GM21576 (cell line): ENCODE measurements at regions not wholly inside any gene's neighbourhood (a gene's known extent, or its start where the extent isn't known, plus 50 kb on each side); places are given as distances from the start of the nearest gene placed in this dataset.

Experiments
- ATAC-seq: cut with Tn5 transposase; IDR thresholded peaks from one replicate; pipeline ENCODE4 v1.9.1; 2021; ENCODE audit warnings: mild to moderate bottlenecking, moderate library complexity; ENCODE audit not compliant: unreplicated experiment

DNA sequence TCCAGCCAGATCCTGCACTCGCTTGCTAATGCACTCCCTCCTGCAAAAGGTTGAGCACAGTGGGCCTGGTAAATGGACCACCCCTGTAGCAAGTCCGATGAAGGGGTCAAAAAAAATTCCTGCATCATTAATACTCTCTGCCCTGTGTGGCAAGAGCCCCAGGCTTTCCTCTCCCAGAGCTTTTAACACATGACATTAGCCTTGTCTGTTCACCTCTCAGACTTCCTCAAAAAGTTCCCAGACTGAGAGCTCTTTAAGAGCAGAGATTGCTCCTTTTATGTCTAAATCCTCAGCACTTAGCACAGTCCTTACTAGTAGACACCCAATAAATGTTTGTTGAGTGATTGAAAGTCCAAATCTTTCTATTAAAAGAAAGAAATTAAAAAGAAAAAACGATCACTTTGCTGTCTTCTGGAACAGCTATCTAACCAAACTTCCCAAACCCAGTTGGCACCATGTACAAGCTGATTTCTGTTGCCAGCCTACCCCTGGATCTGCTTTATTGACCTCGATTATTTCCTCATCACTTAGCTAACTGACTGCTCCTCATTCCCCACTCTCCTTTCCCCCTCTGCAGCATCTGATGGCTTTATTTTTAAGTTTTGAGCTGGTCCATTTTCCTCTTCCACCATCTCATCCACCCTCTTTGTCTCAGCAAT is 209.8 kb downstream of the ENC1 start:
- ATAC-seq = no peak

DNA sequence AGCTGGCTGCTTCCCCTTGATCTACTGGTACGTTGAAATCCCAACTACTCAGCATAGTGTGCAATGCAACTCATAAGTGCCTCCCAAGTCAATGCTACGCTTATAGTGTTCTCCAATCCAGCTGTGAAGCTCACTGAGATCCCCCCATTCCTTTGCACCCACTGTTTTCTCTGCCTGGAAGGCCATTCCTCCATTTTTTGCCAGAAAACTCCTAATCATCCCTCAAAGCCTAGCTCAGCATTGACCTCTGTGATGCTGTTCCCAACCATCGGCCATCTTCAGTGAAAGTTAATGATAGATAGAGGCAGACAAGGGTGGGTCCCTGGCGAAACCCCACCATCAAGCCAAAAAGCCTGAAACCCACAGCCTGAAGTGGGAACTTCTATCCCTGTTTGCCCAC is 211.0 kb downstream of the ENC1 start:
- ATAC-seq = no peak

GRCh38 chr5:74428876-74429275 is 211.7 kb downstream of the ENC1 start:
- ATAC-seq = no peak

DNA sequence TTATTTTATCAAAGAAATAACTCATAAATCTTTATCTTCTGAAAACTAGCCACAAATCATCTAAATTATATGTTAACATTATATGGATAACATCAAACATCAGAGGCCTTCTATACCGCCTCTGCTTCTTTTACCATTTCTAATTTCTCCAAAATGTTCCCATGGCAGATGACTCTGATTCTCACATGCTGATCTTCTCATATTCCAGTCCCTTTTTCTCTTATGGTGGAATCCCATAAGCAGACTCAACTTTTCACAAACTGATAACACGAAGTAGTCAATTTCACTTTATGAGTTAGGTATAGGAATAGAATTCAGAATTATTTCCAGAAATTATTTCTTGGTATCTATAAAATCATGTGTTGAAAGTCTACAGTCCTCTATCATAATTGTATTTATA is 212.3 kb downstream of the ENC1 start:
- no peak for ATAC-seq

GRCh38 chr5:74426506-74426905 is 214.0 kb downstream of the ENC1 start:
- no peak for ATAC-seq

DNA sequence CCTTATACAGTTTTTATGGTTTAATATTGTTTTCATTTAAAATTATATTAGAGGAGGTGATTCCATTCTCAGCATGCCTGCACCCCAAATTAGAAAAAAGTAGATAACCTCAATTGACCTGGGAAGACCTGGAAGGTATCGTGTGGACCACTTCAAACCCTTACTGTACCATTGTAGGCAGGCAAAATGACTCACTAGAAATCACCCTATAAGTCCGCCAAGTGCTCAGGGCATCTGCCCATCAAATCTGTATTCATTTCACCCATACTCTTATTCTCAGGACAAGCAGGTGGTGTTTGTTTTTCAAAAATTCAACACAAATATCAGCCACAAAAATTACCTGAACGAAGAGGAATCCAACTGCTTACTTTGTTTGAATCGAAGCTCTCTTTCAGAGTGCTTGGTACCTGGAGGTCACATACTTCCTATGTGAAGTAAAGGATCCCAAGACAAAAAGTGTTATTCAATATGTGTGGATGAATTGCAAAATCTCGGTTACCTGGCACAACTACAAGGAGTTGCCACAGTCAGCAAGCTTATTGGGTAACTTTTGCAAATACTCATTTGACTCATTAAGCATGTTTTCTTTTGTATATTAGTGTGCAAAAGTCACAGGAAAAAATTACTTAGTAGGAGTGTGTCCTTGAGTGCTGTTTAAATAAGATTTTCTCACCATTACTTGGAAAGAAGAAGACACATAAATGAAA is 216.2 kb downstream of the ENC1 start:
- ATAC-seq = no peak

DNA sequence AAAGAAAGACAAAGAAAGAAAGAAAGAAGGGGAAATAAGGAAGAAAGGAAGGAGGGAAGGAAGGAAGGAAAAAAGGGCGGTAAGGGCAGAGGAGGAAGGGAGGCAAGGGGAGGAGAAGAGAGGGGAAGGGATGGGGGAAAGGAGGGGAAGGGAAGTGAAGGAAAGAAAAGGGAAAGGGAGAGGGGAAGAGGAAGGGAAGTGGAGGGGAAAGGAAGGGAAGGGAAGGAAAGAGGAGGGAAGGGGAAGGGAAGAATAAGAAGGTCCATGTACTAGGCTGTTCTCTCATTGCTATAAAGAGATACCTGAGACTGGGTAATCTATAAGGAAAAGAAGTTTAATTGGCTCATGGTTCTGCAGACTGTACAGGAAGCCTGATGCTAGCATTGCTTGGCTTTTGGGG is 217.1 kb downstream of the ENC1 start:
- no peak for ATAC-seq

DNA sequence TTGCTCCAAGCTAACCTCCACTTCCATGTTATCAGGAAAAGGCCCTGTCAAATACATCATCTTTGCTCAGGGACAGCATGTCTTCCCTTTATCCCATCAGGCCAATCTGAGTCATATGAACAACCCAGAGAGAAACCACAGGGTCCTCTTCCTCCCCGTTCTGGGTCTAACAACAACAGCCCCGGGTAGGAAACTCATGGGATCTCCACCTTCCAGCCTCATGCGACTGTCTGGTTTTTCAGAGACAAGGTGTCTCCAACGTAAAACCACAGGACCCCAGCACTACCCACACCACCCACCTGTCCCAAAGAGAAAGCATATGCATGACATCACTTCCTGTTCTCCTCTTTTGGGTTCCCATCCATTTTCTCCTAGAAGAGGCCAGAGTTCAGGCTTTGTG is 217.9 kb downstream of the ENC1 start:
- ATAC-seq = no peak

DNA sequence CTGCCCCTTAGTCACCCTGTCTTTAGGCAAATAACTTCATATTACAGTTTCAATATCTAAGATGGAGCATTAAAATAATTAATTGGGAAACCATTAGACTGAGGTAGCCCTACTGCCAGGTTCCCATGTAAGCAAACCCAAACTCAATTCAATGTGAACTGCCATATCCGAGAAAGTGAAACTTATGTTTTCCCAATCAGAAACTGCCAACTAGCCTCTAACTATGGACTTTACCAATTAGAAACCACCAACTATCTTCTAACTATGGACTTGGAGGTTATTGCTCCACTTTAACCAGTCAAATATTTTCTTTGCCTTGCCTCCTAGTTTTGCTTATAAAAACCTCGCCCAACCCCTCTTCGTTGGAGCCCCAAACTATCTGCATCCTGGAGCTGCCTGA is 218.5 kb downstream of the ENC1 start:
- ATAC-seq = no peak

GRCh38 chr5:74421377-74421776 is 219.2 kb downstream of the ENC1 start:
- ATAC-seq = no peak

DNA sequence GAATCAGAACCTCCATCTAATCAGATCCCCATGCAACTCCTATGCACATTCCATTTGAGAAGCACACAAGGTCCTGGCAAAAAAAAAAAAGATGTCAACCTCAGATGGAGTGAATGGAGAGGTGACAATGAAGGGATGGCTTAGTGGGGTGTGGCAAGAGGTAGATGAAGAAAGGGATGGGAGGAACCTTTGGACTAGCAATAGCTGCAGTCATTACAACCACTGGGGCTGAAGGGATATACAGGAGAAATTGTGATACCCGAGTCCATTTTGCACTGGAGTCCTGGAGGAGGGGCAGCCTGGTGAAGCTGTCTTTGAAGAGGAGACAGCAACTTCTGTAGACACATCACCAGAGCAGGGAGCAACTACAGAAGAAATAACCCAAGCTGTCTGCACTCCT is 219.6 kb downstream of the ENC1 start:
- no peak for ATAC-seq

- no peak for ATAC-seq
These were observed 220.3 kb downstream of the ENC1 start for GRCh38 chr5:74420220-74420619.

DNA sequence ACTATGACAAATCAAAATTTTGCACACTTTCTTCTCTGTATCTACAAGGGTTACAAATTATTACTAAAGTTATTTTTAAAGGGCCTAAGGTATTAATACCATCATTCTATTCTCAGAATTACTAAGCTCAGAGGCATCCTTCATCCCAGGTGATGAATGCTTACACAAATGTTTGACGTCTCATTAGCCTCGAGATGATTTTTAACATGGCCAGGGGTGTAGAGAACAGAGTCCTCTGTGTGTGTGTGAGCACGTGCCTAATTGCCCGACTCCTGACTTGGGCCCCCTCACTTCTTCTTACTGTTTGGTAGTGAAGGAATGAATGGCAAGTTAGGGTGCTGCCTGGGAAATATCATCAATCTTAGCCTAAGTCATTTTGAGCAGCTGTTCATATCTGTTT is 221.1 kb downstream of the ENC1 start:
- ATAC-seq = no peak

- ATAC-seq = no peak
These were observed 221.8 kb downstream of the ENC1 start for GRCh38 chr5:74418709-74419108.

DNA sequence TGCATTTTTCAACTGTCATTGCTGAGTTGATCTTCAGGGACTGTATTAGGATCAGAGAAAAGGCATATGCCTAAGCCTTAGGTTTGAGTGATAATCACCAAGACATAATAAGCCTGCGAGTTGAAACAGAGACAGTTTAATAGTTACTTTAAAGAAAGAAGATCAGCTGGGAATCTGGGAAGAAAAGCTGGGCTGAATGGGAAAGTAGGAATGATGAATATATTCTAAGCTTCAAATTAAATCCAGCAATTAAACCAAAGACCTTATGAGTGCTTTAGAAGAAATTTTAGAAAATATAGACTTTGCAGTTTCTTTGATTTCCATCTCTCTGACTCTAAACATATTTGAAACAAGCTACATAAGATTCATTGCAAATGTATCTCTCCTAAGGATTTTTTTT is 222.3 kb downstream of the ENC1 start:
- ATAC-seq = no peak

DNA sequence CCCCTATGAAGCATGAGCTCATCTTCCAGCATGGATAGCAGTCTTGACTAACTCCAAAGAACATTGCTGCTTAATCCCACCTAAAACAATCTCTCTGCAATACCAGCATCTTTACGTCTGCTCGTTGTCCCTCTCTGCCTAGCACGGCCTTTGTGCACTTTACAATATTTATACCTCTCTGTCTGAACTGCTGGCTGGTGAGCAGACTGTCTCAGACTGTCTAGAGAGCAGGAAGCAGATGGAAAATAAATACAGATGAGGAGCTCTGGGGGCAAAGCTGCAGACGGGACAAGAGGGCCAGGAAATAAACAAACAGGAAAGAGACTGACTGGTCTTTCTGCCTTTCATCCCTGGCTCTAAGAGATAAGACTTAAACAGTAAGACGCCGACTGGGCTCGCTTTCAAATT is 224.8 kb downstream of the ENC1 start:
- ATAC-seq = no peak

DNA sequence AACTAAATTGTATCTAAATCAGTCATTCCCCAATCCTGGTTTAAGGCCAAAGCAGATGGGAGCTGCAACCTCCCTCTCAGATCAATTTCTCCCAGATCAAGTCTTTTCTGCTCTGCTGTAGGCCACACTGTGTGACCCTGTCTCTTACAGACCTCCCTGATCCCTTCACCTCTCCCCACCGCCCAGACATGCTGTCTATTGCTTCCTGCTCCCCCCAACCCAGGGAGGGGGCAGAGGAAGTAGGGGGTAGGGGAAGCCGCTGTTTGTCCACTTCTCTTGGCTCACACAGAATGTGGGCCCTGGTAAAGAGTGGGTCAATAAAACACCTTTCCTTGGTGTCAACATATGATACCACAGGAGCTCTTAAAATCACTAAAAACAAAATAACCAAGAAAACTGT is 226.3 kb downstream of the ENC1 start:
- no peak for ATAC-seq

DNA sequence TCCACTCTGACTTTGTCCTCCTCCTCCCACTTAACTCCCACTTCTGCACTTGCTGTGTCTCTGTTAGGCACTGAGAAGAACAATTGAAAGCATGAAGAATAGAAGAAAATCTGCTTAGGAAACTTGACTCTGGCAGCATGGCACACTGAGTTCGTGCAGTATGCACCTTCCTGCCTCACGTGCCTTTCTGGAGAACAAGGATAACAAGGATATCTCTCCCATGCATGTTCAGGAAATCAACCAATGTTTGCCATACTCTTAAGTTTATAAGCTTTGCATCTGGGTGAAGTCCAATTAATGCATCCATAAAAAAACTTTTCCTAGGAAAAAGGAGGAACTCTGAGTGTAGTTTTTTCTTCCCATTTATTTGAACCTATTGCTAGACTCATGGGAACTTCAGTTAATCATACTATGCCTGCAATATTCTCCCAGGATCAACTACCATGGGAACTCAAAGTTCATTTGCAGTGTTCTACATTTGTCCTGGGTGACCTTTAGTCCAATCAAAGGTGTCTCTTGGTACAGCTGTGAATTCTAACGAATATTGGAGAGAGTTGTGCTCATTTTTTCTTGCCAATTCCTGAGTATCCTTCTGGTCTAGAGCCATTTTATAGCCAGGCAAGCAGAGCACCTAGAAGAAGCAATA is 227.0 kb downstream of the ENC1 start:
- no peak for ATAC-seq

DNA sequence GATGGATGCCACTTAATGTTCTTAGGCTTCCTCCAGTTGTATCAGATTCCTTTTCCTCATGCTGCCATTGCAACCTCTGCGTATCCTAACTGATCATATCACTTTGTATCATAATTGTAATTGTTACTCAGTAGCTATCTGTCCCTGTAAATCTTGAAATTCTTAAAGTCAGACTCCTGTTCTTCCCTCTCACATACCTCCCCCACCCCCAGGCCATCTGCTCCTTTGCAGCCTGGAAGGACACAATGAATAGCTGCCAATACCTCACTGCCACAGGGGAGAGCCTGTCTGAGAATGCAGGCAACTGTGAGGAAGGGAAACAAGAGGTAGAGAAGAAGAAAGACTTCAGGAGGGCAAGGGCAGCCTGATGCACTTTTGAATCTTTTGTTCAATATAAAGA is 228.5 kb downstream of the ENC1 start:
- no peak for ATAC-seq

DNA sequence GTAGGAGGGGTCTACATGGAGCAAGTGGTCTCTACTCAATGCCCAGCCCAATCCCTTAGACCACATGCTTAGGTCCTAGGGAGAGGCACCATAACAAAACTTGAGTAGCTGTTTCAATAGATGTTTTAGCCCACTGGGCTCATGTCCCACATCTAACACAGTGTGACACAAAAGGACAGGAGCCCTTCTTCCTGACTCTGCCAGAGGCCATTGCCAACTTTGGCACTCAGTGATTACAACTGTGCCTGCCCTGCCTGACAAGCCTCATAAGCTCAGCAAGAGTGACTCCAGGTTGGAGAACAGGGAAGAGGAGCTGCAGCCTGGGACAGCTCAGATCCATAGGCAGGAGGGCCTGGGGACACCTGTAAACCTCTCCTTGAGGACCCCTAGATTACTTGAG is 230.8 kb downstream of the ENC1 start:
- ATAC-seq = no peak

GRCh38 chr5:74409166-74409706 is 231.3 kb downstream of the ENC1 start:
- ATAC-seq = no peak
